NCI-H1436 treated with DMSO at 0.1 percent for 48 hours (cell line): ENCODE measurements at regions not wholly inside any gene's neighbourhood (a gene's known extent, or its start where the extent isn't known, plus 50 kb on each side); places are given as distances from the start of the nearest gene placed in this dataset.

Experiments used
- DNase-seq: peaks from one replicate; lab custom pipeline; 2025; lab: John Stamatoyannopoulos, UW

DNA sequence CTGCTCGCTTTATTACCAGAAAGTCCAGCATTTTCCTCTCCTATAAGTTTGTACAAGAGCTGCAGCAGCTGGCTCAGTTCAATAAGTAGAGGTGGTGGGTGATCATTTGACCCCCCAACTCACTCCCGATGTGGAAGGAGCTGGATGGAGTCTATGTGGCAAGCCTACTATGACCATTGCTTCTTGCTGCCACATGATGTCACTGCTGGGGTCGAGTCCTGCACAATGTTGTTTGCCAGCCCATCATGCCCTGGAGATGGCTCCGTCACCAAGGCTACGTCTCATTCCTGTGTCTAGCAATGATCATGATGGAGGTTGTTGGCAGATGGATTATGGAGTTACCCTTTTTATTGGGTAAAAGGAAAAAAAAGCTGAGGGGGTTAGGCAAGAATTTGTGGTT lies 266.3 kb downstream of the PSAT1 start:
- no peak for DNase-seq

DNA sequence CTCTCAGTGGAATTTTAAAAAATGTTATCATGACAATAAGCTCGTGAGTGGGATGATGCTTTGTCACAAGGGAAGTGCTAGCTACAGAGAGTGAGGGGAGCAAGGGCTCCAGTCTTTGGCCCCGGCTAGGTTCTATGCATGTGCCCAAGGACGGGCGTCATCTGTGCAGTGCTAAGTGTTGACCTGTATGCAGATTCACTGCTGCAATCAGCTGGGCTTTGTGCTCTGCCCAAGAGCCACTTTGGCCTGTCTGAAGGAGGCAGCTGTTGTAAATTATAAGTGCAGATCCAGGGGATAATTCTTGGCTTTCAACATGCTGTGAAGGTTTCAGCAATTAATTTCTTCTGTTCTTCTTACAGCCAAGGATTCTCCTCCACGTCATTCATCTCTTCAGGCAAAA lies 268.6 kb downstream of the PSAT1 start:
- DNase-seq = no peak

DNA sequence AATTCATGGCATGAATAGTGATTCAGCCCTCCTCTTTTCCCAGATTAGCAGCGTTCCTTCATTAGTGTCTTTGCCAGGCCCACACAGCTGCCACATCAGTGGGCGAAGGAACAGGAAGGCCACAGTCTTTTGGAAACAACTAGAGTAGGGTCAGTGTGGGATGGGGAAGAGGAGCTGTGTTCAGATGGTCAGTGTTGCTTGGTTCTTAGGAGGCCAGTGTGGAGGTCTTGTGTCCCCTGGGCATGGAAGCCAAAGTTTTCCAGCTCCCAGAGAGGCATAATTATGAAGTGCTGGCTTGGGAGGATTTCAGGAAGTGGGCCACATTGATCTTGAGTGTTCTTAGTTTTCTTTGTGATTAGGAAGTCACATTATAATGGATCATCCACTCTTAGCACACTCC lies 269.6 kb downstream of the PSAT1 start:
- DNase-seq = no peak

DNA sequence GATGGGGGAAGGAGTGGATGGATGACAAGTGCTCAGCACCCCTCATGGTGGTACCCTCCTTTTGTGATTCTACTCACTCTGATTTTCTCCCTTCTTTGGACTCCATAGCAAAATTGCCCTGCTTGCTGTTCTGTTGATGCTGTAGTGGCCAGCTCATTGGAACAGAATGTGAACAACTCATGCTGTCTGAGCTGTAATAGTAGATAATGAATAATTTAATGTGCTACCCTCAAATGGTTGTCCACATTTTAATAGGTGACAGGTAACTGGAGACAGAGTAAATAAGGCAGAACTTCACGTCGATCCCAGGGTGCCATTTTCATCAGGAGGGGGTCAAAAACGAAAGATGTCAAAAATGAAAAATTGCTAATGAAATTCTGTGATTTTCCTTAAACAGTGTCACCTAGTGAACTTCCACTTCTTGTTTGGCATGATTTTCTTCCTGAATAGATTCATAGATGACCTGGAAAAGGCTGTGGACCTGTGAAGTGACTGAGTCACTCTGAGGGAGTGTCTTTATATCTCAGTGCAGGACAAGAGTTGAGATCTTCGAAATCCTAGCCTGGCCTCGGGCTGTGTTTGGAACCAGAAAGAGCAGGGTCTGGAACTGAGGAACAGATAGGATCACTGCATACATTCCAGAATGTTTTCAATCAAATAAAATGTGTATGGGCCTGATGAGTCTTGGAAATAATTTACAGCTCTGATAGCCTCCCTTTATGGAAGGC lies 270.2 kb downstream of the PSAT1 start:
- no peak for DNase-seq

DNA sequence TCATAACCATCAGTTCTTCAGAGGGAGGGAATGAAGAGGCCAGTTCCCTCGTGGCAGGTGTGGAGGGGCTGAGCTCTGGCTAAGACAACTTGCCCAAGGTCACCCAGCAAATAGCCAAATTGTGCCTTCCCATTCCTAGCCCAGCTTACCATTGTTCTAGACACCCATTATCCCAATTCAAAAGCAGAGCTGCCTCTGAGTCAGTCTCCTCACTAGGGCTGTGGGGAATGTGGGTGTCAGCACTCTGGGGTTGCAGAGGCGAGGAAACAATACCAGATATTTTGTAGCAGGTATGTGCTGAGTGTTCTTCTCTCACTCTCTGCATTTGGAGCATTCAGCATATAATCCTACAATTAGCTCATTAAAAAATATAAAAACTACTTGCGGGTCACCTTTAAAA lies 270.8 kb downstream of the PSAT1 start:
- DNase-seq = no peak

DNA sequence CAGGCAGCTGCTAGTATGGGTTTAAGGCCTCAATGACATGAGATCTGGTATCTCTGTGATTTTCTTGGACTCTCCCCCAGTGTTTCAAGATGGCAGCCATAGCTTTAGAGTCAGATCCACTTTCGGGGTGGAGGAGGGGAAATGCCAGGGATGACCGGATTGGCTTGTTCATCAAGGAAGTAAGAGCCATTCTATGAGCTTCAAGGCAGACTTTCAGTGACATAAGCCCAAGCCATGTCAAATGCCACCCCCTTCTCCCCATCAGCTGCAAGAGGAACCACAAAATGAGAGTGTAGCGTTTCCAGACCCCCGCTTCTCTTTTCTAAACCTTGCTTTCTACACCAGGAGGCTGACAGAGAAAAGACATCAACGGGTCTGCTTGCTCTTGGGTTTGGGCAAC lies 271.8 kb downstream of the PSAT1 start:
- DNase-seq = no peak

DNA sequence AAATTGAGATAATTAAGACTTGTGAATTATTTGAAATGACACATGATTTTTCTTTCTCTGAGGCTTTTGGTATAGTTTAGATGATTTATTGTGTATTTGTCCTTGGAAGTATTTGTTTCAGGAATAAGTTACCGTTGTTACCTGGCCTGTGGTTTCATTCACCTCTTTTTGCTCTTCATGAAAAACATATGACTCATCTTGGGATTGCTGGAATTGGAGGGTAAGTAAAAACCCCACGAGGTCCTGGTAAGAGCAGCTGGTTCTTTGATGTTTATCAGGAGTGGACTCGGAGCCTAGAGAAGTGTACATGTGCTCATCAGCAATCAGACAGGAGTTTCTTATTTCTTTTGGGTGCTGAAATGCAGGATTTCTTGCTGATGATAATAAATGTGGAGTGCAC lies 275.3 kb downstream of the PSAT1 start:
- no peak for DNase-seq

DNA sequence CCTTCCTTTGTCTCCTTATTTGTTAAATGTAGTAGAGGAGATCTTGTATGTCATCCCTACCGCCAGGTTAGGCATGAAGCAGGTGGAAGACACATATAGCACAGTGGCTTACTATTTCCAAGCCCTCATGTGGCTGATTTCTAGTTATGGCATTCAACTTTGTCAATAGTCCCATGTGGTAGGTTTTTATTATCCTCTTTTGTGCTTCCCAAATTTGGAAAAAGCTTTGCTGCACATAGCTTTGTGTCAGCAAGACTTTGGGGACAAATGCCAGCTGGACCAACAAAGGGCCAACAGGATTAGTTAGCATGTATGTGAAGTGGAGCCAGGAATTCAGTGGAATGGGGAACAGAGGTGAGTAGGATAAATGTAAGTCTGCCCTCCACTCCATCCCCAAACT lies 276.3 kb downstream of the PSAT1 start:
- no peak for DNase-seq

DNA sequence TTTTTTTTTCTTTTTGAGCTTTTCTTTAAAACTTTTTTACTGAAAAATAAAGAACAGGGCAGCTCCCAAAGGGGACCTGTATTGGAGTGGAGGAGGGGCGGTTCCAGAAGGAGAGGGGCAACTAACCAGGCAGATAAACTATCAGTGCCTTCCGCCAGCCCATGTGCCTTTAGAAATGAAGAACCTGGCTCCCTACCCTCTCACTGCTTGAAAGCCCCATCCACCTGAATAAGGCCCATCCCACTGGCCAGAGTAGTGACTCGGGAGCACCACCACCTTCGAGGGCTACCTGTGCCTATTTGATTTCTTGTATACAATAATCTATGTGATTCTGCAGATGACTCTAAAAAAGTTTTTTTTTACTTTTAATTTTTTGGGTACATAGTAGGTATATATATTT lies 276.7 kb downstream of the PSAT1 start:
- DNase-seq = no peak

DNA sequence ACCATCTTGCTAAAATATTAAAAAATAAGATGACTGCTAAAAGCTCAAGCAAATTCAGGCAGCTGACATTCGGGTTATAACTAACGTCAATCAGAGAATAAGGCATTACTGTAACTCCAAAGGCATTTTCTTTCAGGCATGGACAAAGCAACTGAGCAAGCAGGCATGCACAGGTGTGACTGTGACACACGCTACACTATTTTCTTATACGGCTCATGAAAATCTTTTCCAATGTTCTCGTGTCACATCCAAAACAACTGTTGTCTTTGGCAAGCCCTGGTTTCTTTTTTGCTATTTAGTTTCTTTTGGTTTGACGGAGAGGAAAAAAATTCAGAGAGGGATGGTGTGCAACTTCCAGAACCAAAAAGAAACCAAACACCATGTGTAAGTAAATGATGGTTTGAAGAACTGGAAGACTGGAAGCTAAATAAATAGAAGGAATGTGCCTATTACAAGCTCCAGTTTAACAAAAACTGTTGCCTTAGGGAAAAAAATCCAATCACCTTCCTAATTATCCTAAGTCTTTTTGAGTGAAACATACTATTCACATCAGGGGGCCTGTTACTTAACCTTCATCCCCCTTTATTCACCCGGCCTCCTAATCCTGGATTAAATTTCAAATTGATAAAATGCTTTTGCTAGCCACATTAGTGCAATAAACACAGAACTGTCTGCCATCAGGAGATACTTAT lies 277.6 kb downstream of the PSAT1 start:
- DNase-seq = no peak

DNA sequence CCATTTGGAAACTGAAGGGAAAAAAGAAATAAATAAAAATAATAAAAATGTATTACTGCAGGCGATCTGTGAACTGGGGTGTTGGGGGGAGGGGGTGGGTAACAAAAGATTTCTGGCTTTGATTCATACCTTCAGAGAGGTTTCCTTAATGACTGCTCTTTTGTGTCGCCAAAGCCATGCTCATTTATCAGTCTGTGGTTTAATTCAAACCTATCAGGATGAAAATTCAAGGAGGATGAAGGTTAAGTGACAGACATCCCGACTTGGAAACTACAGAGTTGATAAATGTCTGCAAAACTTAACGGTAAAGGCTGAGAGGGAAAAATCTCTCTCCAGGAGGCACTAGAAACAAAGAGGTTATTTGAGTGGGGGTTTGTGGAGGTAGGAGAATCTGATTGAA lies 278.2 kb downstream of the PSAT1 start:
- no peak for DNase-seq

DNA sequence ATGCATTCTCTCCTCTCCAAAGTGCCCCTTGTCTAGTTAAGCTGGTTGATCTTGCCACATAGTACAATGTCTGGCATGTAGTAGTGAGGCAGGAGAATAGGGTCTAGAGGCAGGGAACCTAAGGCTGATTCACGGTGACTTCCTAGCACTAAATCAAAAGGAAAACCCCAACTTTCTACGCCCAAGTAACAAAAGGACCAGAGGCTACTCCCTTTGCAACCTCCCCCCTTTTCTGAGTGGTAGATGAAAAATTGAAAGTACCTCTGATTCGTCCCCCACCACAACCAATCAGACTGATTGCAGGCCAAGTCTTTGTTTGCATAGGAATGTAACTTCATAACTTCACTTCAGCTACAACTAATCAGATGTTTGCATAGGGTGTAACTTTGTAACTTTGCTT lies 278.8 kb downstream of the PSAT1 start:
- DNase-seq = no peak

DNA sequence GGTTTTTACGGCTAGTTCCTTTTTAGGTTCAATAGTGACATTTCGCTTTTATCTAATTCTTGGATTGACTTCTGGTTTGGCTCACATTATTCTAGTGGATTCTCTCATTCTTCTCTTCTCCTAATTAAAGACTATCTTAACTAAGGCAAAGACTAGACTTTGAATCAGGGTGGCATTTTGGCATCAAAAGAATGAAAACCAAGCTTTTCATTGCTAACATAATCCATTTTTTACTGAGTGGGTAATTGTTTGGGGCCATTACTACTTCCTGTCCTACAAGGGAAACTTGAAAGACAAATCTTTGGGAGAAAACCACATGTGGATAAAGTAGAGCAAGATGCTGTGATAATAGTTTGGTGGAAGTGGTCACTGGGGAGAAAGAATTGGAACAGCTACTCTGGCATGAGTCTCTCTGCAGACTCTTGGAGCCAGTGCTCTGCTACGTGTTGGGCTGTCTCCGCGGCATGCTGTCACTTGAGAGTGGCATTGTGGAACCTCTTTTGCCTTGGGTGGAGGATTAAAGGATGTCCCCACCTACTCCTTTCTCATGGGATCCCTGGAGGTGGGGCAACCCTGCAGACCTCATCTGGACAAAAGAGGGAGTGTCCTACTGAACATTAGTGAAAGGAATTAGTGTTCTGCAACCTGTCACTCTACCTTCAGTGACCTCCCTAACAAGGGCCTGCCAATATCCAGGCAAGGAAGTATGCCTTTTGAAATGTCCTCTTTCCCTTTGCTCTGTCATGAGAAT lies 280.4 kb downstream of the PSAT1 start:
- no peak for DNase-seq

DNA sequence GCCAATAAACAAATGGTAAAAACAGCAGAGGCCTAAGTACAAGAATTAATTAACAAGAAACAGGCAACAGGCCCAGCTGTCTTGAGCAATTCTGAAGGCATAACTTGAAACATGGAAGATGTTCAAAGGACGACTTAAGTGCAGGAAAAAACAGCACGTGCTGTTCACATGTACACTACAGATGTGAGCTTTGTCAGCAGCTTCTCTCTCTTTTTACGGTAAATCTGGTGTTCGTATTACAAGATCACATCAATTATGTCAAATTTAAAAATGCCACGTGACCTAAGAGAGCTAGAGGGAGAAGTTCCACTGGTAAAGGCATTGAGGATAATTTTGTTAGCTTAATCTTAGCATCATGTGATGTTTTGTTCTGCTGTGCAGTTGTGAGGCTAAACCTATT lies 281.1 kb downstream of the PSAT1 start:
- DNase-seq = no peak

DNA sequence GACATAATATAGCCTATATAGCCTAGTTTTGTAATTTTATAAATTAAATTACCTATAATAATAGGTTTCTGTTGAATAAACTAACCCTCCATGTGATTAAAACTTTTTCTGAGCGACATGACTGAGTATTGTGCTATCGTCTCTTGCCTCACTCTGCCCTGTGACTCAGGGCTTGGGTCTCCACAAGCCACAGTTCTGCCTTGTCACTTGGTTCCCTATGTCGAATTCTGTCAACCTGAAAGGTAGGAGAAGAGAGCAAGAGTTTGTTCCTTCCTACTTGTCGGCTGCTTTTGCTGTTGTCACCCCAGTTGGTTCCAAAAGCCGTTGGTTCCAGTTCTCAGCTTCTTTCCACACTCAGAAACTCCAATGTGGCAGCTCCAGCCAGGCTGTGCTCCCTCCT lies 285.9 kb downstream of the PSAT1 start:
- DNase-seq = no peak

DNA sequence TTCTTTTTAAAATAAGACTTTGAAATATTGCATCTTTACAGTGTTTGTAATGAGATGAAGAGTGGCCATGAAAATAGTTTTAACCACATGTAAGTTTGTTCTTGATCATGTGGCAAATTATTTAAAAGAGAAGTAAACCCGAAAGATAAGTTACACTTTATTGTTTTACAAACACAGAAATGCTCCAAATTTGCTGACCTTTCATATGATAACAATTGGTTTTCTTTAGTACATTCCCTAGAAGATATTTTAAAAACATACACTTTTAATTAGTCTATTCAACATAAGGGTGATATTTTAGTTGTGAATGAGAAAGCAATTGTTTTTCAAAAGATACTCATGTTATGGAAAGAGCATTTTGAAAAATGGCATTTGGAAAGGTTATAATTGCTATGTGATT lies 287.7 kb downstream of the PSAT1 start:
- no peak for DNase-seq

DNA sequence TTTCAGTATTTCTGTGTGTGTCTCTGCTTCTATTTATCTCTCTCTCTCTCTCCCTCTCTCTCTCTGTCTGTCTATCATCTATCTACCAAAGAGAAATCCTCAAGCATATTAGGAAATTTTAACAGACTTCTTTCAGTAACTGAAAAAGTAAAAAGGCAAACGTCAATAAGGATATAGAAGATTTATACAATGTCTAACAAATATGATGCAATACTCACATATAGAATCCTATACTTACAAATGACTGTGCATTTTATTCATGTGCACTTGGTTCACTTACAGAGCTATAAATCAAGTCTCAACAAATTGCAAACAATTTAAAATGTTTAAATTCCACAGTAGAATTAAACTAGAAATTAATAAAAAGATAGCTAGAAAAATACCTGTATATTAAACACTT lies 289.0 kb downstream of the PSAT1 start:
- no peak for DNase-seq

DNA sequence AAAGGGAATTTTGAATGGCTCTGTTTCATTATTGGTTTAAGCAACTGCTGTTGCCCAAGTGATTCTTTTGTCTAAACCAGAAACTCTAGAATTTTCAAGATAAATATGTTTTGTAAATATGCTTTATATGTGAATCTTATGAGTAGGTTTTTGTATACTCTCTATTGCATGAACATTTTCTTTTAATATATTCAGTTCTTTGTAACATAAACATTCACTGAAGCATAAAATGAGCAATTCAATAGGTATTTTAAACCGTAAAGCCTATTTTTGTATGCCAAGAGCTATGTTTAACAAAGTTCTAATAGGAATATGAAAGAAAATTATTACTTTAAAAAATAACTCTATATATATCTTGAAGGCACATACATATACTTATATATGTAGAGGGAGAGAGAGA lies 293.1 kb downstream of the PSAT1 start:
- DNase-seq = no peak

DNA sequence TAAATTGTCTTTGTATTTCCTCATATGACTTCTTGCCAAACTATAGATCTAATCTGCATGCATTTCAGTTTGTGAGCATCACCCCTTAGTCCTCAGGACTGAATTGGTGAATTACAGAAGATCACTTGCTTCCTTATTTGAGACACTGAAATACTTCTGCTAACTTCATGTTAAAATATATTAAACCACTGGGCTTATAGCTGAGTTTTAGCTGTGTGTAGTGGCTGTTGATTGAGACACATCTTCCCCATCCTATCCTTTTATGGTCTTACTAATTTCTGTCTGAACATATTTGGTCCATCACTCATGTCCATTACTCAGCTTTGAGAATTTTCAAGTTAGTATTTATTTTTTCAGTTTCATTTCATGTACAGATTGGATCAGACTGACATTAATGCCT lies 295.9 kb downstream of the PSAT1 start:
- no peak for DNase-seq

DNA sequence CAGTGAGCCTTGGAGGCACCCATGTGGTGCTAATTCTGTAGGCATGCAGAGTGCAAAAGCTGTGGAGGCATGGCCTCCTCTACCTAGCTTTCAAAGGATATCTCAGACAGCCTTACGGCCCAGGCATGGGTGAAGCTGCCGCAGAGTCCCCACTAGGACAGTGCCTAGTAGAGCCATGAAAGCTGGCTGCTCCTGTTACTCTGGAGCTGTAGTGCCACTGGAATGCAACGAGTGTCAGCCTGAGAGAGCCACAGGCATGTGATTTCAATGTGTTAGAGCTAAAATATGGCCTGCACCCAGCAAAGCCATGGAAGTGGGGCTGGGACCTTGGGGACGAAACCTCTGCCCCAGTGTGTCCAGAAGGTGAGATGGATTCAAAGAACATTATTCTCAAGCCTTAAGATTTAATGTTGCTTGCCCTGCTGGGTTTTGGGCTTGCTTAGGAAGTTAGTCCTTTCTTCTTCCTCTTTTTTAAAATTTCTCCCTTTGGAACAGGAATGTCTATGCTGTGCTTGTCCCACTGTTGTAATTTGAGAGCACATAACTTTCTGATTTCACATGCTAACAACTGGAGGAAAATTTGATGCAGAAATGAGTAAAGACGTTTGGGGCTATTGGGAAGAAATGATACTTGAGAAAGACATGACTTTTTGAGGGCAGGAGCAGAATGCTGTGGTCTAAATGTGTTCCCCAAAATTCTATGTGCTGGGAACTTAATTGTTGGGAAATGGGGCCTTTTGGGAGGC lies 298.4 kb downstream of the PSAT1 start:
- no peak for DNase-seq

DNA sequence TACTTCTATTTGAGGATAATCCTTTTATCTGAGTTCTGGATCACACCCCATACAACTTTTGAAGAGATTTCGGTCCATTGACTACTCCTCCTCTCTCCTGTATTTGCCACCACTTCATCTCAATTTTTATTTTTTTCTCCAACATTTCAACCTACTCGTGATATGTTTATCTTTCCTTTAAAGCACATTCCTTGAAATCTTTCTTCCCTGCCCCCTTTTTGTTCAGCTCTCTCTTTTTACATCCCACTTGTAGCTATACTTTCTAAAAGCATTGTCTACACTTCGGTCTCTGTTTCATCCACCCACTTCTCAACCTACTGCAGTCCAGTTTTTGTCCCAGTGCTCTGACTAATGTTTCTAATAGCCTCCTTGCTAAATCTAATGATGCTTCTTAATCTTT lies 299.4 kb downstream of the PSAT1 start:
- DNase-seq = no peak

DNA sequence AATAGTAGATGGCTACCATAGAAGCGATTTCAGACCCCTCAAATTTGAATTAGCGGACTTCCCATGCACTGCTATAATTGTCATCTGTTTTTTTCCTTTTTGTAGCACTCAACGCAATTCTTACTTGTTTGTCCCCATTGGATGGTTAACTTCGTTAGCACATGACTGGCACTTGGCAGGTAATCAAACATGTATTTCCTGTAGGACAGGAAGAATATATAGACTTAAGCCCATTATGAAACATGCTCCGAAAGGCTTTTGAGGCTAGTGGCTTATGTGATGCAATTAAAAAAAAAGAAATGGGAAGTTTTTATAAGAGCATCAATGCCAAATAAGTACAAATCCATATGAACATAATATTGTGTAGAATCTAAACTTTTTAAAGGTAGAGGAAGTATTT lies 301.2 kb downstream of the PSAT1 start:
- DNase-seq = no peak

DNA sequence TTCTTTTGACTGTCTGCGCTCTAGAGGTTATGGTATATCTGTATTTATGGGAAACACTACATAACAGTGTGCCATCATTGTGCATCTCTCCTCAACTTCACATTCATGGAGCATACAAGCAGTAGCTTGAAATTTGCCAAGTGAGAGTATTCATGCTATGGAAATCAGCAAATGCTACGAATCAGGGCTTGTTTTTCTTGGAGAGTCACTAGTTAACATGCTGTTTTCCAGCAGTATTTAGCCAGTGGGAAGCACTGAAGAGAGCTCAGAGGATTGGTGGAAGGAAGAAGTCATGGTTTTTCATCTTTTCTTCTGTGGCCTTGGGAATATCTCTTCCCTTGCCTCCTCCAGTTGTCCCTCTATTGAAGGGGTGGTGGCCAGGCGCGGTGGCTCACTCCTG lies 303.0 kb downstream of the PSAT1 start:
- no peak for DNase-seq
